Suppressor macrophage treated with lipopolysaccharide for 4 hours (primary cell): ENCODE measurements at regions not wholly inside any gene's neighbourhood (a gene's known extent, or its start where the extent isn't known, plus 50 kb on each side); places are given as distances from the start of the nearest gene placed in this dataset.

Experiments used
- DNase-seq: peaks from one replicate; pipeline ENCODE4 v3.0.0-alpha.2; 2020

- DNase-seq: no peak
Observed at GRCh38 chr3:99365396-99365795, 273.0 kb upstream of the COL8A1 start.

DNA sequence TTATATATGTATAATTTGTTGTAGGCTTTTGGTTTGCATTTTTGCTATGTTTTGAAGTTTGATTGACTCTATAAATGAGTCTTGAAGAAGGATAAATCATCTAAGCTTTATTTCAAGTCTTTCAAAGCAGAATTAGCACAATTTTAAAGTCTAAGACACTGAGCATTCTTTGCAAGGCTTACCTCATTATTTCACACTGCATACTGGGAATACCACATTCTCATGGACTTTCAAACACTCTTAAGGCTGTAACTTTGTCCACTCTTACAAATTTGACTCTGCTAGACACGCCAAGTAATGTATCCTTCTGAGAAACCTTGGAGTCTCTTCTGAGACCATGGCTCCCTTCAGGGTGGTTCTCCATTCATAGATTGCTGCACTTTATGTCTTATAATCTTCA, 281.3 kb upstream of the COL8A1 start:
- DNase-seq: no peak

DNA sequence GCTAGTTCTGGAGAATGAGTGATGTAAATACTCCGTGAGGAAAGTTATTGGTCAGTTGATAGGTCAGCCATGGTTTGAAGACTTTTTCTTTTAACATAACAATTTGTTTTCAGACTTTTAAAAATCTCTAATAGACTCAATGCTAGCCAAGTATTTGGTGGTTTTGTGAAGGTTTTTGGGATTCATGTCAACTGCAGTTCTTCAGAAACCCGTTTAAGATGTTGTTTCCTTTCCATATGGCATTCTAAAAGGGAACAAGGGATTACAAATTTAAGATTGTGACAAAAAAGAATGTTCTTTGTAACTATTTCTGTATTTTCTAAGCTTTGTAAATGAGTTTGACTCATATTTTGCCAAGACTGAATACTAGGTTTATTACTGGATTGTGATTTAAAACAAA, 281.7 kb upstream of the COL8A1 start:
- DNase-seq: no peak

GRCh38 chr3:99355465-99355864, 282.9 kb upstream of the COL8A1 start:
- DNase-seq: no peak

- no peak for DNase-seq
Observed at GRCh38 chr3:99352811-99353210, 285.6 kb upstream of the COL8A1 start.

DNA sequence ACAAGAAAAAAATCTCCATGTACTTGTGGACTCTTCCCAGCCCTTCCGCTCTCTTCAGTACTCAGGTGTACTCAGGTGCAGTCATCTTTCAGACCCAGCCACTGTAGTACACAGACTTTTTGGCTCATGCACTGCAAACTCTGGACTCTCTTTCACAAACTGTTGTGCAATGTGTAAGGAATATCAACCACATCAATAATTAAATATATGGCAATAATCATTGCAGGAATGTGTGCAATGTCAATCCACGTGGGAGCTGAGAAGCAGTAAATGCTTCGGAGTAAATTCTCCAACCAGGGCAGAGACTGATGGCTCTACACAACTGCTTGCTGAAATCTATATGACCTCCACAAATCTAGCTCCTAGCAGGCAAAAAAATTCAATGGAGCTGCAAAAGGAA, 287.3 kb upstream of the COL8A1 start:
- DNase-seq: no peak

- DNase-seq: no peak
Observed at GRCh38 chr3:99348451-99348850, 289.9 kb upstream of the COL8A1 start.

- no peak for DNase-seq
Observed at GRCh38 chr3:99344216-99344615, 294.2 kb upstream of the COL8A1 start.

GRCh38 chr3:99342383-99342782, 296.0 kb upstream of the COL8A1 start:
- no peak for DNase-seq

- DNase-seq: no peak
Observed at GRCh38 chr3:99339222-99339621, 299.2 kb upstream of the COL8A1 start.

DNA sequence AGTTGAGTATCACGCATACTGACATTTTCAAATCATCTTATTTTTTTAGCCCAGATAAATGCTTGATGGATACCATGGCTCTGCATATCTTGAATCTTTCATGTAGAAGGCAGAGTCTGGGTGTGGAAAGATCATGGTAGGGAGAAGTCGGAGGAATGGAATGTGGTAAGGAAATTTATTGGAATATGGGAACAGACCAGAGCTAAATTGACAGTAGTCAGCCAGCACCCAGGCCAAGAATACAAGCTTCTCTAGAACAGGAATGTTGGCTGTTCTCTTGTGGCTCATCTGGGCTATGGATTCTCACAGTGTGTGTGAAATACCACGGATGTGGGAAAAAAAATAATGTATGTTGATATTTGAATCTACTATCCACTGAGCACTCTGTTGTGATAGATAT, 305.7 kb upstream of the COL8A1 start:
- no peak for DNase-seq

DNA sequence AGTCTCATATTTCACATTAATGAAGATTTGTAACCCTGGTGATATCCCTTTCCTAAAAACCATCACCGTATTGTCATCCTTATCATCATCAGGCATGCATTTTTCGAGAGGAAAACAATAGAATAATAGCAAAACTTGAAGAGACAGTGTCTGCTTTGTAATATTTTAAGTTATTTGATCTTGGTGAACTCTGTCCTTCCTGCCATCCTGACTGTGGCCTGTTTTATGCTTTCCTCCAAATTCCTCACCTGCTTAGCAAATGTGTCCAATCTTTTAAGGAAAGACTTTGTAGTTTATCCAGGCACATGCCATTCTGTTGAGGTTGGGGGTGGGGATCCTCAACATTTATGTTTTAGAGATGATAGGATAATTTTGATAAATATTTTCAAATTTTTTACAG, 306.1 kb upstream of the COL8A1 start:
- no peak for DNase-seq

DNA sequence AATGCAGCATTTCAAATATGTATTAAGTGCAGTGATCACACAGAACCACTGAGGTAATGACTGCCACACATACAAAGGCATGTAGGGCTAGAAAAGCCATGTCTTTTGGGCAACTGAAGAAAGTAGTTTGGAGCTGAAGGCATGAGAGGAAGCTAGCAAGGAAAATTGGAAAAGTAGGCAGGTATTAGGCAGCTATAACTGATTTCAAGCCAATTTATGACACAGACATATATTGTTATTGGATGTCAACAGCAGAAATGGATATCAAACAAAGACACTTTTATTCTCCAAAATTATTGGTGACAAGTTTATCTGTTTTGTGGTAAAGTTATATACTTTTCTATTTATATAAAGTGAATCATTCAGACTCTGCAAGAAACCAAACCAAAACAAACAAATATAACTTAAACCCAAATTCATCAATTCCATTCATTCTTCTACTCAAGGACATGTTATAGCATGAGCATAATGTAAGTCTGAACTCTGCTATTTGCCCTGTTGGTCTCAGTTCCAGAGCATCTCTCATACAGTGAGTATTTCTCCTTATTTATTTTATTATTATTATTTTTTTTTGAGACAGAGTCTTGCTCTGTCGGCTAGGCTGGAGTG, 307.4 kb upstream of the COL8A1 start:
- no peak for DNase-seq

GRCh38 chr3:99330281-99330680, 308.1 kb upstream of the COL8A1 start:
- no peak for DNase-seq

DNA sequence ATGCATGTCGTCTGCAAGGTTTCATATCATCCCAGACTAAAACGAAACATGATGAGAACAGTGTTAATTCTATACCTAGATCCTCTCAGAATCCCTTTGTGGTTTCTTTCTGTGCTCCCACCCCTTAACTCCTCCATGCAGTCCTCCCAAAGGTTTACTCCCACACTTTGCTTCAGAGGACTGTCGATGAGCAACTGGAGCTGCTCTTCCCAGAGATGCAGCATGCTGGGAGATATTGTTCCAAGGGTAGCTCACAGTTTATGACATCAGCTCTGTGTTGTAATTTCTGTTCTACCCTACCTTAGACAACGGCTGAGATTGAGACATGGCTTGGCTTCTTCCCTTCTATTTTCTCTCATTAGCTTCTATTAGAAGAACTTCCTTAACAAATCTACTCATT, 313.0 kb upstream of the COL8A1 start:
- DNase-seq: no peak

DNA sequence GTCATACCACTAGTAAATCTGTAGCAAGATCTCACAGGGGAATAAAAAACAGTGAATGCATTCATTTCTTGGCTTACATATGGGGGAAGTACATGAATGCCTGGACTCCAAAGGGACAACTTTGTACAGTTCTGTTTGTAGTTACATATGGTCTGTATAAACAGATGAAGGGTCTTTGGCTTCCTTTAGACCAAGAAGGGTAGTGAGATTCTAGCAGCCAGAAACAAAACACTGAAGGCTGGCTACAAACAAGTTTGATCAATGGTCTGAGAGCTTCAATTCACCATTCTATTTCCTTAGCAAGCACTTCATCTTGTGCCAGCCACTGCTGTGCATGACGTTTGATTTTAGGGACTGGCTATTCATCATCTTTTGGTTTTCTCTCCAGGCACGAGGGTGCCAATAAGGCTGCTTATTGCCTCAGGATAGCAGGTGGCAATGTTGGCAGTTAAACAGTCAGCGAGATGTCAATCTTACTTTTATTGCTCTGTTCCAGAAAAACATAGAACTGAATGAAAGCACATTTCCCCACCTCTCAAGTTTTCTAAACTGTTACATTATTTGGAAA, 313.7 kb upstream of the COL8A1 start:
- DNase-seq: no peak

GRCh38 chr3:99323940-99324339, 314.5 kb upstream of the COL8A1 start:
- DNase-seq: no peak

DNA sequence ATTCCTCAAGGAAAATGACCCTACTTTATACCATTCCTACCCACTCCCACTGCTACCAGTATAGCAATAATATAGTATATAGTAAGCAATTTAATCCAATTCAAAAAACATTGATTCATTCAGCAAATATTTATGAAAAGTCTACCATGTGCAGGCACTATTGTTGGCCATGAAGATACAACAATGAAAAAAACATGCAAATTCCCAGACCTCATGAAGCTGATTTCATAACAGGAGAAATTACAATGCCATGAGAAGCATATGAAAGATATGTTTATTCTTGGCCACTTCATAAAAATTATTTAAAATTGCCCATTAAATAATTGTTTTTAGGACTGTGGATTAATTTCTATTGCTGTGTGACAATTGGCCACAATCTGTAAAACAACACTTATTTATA, 315.8 kb upstream of the COL8A1 start:
- DNase-seq: no peak

- DNase-seq: no peak
Observed at GRCh38 chr3:99321261-99321660, 317.1 kb upstream of the COL8A1 start.

GRCh38 chr3:99319961-99320360, 318.4 kb upstream of the COL8A1 start:
- DNase-seq: no peak

DNA sequence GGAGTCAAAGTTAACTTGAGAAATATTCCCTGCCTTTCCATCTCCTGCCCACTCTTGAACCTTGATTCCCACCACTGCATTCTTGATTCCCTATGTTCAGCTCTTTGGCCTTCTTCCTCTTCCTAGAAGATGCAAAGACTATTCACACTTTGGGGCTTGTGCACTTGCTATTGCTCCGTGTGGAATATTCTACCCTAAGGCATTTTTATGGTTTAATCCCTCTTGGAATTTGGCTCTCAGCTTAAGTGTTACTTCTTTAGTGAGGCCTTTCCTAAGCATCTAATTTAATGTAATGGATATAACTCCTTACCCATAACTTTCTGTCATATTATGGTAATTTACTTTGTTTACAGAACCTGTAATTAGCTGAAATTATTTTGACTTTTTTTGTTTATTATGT, 318.9 kb upstream of the COL8A1 start:
- no peak for DNase-seq

DNA sequence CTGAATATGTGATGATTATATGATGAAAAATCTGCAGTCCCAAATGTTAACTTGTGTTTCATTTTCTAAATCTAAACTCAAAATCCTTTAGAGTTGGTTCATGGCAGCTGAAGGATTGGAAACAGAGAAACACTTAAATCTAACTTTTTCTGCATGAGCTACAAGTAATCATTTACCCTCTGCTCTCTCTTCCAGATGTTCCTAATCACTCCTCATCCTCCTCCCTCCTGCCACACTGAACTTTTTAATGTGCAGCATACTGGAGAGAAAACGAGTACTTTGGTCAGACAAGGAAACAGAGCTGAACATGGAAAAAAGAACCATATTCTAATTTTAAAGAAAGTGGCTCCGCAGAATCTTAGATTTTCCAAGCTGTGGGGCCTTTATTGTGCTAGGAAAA, 321.2 kb upstream of the COL8A1 start:
- no peak for DNase-seq

- DNase-seq: no peak
Observed at GRCh38 chr3:99315896-99316295, 322.5 kb upstream of the COL8A1 start.

DNA sequence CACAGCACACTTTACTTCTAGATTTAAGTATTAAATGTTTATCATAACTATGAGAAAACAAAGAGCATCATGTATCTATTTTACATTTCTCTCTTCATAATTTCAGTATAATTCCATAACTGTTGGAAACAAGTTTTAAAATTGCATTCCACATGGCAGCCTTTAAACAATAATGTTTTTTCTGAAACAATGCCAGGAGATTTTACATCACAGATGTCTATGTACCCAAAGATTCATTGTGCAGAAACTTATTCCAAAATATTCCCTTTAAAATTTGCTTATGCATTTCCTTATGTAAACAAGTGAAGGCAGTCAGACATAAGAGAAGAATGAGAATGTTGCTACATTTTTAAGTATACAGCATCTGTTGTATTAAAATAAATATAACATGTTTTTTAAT, 324.9 kb upstream of the COL8A1 start:
- DNase-seq: no peak

DNA sequence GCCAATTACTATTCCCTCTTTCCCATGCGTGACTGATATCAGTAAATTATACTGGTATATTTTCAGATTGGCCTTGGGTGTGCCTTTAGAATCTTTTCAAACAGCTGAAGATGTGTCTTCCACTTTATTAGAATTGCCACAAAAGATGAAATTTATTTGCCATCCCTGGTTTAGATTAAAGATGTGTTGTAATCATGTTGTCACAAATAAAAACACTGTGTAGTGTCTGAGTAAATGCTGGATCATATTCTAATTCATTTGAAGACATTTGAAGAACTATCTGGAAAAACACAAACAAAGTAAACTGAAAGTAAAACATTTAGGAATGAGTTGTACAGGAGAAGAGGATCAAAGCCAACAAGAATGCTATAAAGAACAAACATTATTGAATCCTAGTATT, 339.7 kb upstream of the COL8A1 start:
- no peak for DNase-seq

DNA sequence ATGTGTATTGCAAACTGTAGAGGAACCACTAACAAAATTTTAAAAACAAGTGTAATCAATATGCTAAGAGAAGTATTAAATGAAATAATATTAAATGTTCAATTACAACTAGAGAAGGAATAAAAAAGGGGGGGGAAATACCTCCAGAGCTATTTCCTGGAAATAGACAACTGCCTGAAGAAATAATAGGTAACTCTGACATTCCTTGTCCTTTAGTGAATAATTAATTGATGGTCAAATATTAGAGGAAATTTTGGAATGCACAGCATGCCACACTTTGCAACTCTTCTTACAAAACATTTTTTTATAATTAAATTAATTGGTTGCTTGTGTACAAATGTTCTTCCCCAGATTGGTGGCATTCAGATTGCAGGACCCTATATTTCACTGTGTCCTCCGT, 342.6 kb upstream of the COL8A1 start:
- no peak for DNase-seq
